GM06990 (cell line): ENCODE measurements at regions not wholly inside any gene's neighbourhood (a gene's known extent, or its start where the extent isn't known, plus 50 kb on each side); places are given as distances from the start of the nearest gene placed in this dataset.

ENCODE experiments used
- DNase-seq: peaks from one replicate; pipeline ENCODE4 v3.0.0-alpha.2; 2011; ENCODE audit not compliant: insufficient read length; ENCODE audit errors: extremely low read depth
- H3K27me3 ChIP-seq: replicated peaks from 2 replicates; pipeline ENCODE4 v1.6.0; 2011; ENCODE audit warnings: low read length; ENCODE audit not compliant: control insufficient read depth, insufficient read depth
- H3K36me3 ChIP-seq: 2 replicates; pipeline ENCODE4 v1.5.1; 2011; ENCODE audit warnings: low read length; ENCODE audit not compliant: control insufficient read depth, insufficient read depth
- H3K4me3 ChIP-seq: replicated peaks from 2 replicates; pipeline ENCODE4 v1.5.1; 2011; ENCODE audit warnings: low read depth, mild to moderate bottlenecking, control low read depth, low read length
- CTCF ChIP-seq: IDR thresholded peaks from 2 replicates; pipeline ENCODE4 v1.5.1; 2011; ENCODE audit warnings: low read length, control low read depth, mild to moderate bottlenecking, inconsistent platforms; ENCODE audit not compliant: insufficient read depth, poor library complexity, severe bottlenecking

- Histone ChIP-seq H3K4me3 (no peak overlapping the region), H3K36me3 (no peaks in the 10 kb centered on the region), H3K27me3 (no peaks in the 10 kb centered on the region; the same call in 1 of the 2 replicates)
- DNase-seq: no peak
- no peak for TF ChIP-seq CTCF
Measured at GRCh38 chr9:78438211-78438610, 141.3 kb downstream of the PSAT1 start.

- no peak for DNase-seq
- H3K27me3 ChIP-seq: no peaks in the 10 kb centered on the region; the same call in 1 of the 2 replicates
- no peaks in the 10 kb centered on the region for H3K36me3 ChIP-seq
- no peak for TF ChIP-seq CTCF
- no peak overlapping the region for H3K4me3 ChIP-seq
Measured at GRCh38 chr9:78438780-78439179, 141.9 kb downstream of the PSAT1 start.

GRCh38 chr9:78439190-78439865, 142.4 kb downstream of the PSAT1 start:
- TF ChIP-seq CTCF: peak; percentile 97
- H3K4me3 ChIP-seq: no peak overlapping the region
- peak; percentile 41 for DNase-seq

GRCh38 chr9:78439866-78440830, 143.2 kb downstream of the PSAT1 start:
- H3K27me3 ChIP-seq: no peaks in the 10 kb centered on the region; the same call in none of the 2 replicates
- no peak for TF ChIP-seq CTCF

More at GRCh38 chr9:78439190-78439865, 142.4 kb downstream of the PSAT1 start:
- H3K27me3 ChIP-seq: no peaks in the 10 kb centered on the region; the same call in none of the 2 replicates
- no peaks in the 10 kb centered on the region for H3K36me3 ChIP-seq

GRCh38 chr9:78441396-78441795, 144.5 kb downstream of the PSAT1 start:
- H3K36me3 ChIP-seq: no peaks in the 10 kb centered on the region
- no peak for DNase-seq
- no peak for TF ChIP-seq CTCF
- H3K27me3 ChIP-seq: no peaks in the 10 kb centered on the region; the same call in none of the 2 replicates
- H3K4me3 ChIP-seq: no peak overlapping the region

More at GRCh38 chr9:78439866-78440830, 143.2 kb downstream of the PSAT1 start:
- DNase-seq: no peak
- H3K36me3 ChIP-seq: no peaks in the 10 kb centered on the region
- H3K4me3 ChIP-seq: no peak overlapping the region
